IPS-20b (cell line): ENCODE measurements at regions not wholly inside any gene's neighbourhood (a gene's known extent, or its start where the extent isn't known, plus 50 kb on each side); places are given as distances from the start of the nearest gene placed in this dataset.
"Not testable (repeated sequence)": the region's sequence is repeated elsewhere in the genome, so short reads cannot be mapped to it uniquely, and the experiment has no call there.

ENCODE experiments used
- H3K27ac ChIP-seq: one replicate; pipeline ENCODE4 v1.5.1; 2013; ENCODE audit warnings: low read length
- H3K27me3 ChIP-seq: 2 replicates; pipeline ENCODE4 v1.6.1; 2013; ENCODE audit warnings: mild to moderate bottlenecking, low read length, inconsistent platforms; ENCODE audit not compliant: insufficient read depth
- H3K36me3 ChIP-seq: 2 replicates; pipeline ENCODE4 v1.6.1; 2013; ENCODE audit warnings: low read depth, mild to moderate bottlenecking, inconsistent platforms, low read length, moderate library complexity; ENCODE audit not compliant: insufficient read depth
- H3K4me1 ChIP-seq: 2 replicates; pipeline ENCODE4 v1.6.1; 2013; ENCODE audit warnings: mild to moderate bottlenecking, control low read depth, inconsistent platforms, low read length, moderate library complexity; ENCODE audit not compliant: insufficient read depth
- H3K4me3 ChIP-seq: 2 replicates; pipeline ENCODE4 v1.5.1; 2013; ENCODE audit warnings: mild to moderate bottlenecking, low read length, inconsistent platforms
- H3K9ac ChIP-seq: 2 replicates; pipeline ENCODE4 v1.6.1; 2013; ENCODE audit warnings: low read depth, mild to moderate bottlenecking, inconsistent platforms, low read length, moderate library complexity
- H3K9me3 ChIP-seq: 2 replicates; pipeline ENCODE4 v1.6.1; 2013; ENCODE audit warnings: mild to moderate bottlenecking, low read depth, low read length, inconsistent platforms; ENCODE audit not compliant: insufficient read depth

- Histone ChIP-seq H3K9ac (no peak overlapping the region), H3K9me3 (peaks cover 19% of the 10 kb centered on the region; the same call in 1 of the 2 replicates), H3K27ac (no peak overlapping the region), H3K4me1 (no peaks in the 10 kb centered on the region), H3K27me3 (no peaks in the 10 kb centered on the region), H3K4me3 (no peak overlapping the region), H3K36me3 (no peaks in the 10 kb centered on the region)
Measured at GRCh38 chr9:93893899-93894690, 61.1 kb downstream of the BARX1 start.

GRCh38 chr9:93893194-93893593 lies 62.0 kb downstream of the BARX1 start:
- H3K36me3 ChIP-seq = no peaks in the 10 kb centered on the region
- peaks cover 19% of the 10 kb centered on the region; the same call in 1 of the 2 replicates for H3K9me3 ChIP-seq
- H3K9ac ChIP-seq = no peak overlapping the region
- no peaks in the 10 kb centered on the region for H3K27me3 ChIP-seq
- no peak overlapping the region for H3K4me3 ChIP-seq
- H3K27ac ChIP-seq = no peak overlapping the region
- no peaks in the 10 kb centered on the region for H3K4me1 ChIP-seq

- H3K9me3 ChIP-seq = peaks cover 19% of the 10 kb centered on the region; the same call in 1 of the 2 replicates
- no peaks in the 10 kb centered on the region for H3K4me1 ChIP-seq
- no peaks in the 10 kb centered on the region for H3K36me3 ChIP-seq
- H3K4me3 ChIP-seq = no peak overlapping the region
- H3K27ac ChIP-seq = no peak overlapping the region
- no peak overlapping the region for H3K9ac ChIP-seq
- no peaks in the 10 kb centered on the region for H3K27me3 ChIP-seq
Measured at GRCh38 chr9:93892748-93893147, 62.4 kb downstream of the BARX1 start.

GRCh38 chr9:93891549-93892310 lies 63.4 kb downstream of the BARX1 start:
- Histone ChIP-seq H3K27me3 (no peaks in the 10 kb centered on the region), H3K27ac (no peak overlapping the region), H3K9me3 (peaks cover 19% of the 10 kb centered on the region; the same call in 1 of the 2 replicates), H3K9ac (no peak overlapping the region), H3K4me3 (no peak overlapping the region), H3K4me1 (no peaks in the 10 kb centered on the region), H3K36me3 (no peaks in the 10 kb centered on the region)

GRCh38 chr9:93891050-93891449 lies 64.1 kb downstream of the BARX1 start:
- no peak overlapping the region for H3K4me3 ChIP-seq
- H3K9me3 ChIP-seq = peaks cover 19% of the 10 kb centered on the region; the same call in 1 of the 2 replicates
- no peak overlapping the region for H3K27ac ChIP-seq
- no peaks in the 10 kb centered on the region for H3K36me3 ChIP-seq
- no peaks in the 10 kb centered on the region for H3K27me3 ChIP-seq
- no peaks in the 10 kb centered on the region for H3K4me1 ChIP-seq
- no peak overlapping the region for H3K9ac ChIP-seq

- Histone ChIP-seq H3K4me1 (no peaks in the 10 kb centered on the region), H3K27ac (no peak overlapping the region), H3K36me3 (no peaks in the 10 kb centered on the region), H3K9me3 (peaks cover 19% of the 10 kb centered on the region; the same call in 1 of the 2 replicates), H3K4me3 (no peak overlapping the region), H3K9ac (no peak overlapping the region), H3K27me3 (no peaks in the 10 kb centered on the region)
Measured at GRCh38 chr9:93890436-93890935, 64.7 kb downstream of the BARX1 start.

- H3K9me3 ChIP-seq = peaks cover 2% of the 10 kb centered on the region; the same call in 1 of the 2 replicates
- no peak overlapping the region for H3K4me3 ChIP-seq
- H3K27me3 ChIP-seq = no peaks in the 10 kb centered on the region
- no peaks in the 10 kb centered on the region for H3K4me1 ChIP-seq
- no peak overlapping the region for H3K9ac ChIP-seq
- H3K36me3 ChIP-seq = no peaks in the 10 kb centered on the region
- H3K27ac ChIP-seq = no peak overlapping the region
Measured at GRCh38 chr9:93886911-93887310, 68.2 kb downstream of the BARX1 start.

GRCh38 chr9:93884808-93885207 lies 70.3 kb downstream of the BARX1 start:
- H3K9ac ChIP-seq = no peak overlapping the region
- no peaks in the 10 kb centered on the region for H3K9me3 ChIP-seq
- H3K4me1 ChIP-seq = no peaks in the 10 kb centered on the region
- H3K36me3 ChIP-seq = no peaks in the 10 kb centered on the region
- H3K4me3 ChIP-seq = no peak overlapping the region
- no peak overlapping the region for H3K27ac ChIP-seq
- H3K27me3 ChIP-seq = no peaks in the 10 kb centered on the region

- H3K9me3 ChIP-seq = peaks cover 21% of the 10 kb centered on the region
- H3K27ac ChIP-seq, H3K9ac ChIP-seq, H3K4me3 ChIP-seq, H3K4me1 ChIP-seq, H3K36me3 ChIP-seq, H3K27me3 ChIP-seq: not testable (repeated sequence)
Measured at GRCh38 chr9:93879662-93880407, 75.3 kb downstream of the BARX1 start.

GRCh38 chr9:93875330-93875729 lies 79.8 kb downstream of the BARX1 start:
- Histone ChIP-seq H3K9me3 (peaks cover 37% of the 10 kb centered on the region), H3K27ac (no peak overlapping the region), H3K27me3 (no peaks in the 10 kb centered on the region), H3K4me3 (no peak overlapping the region), H3K9ac (no peak overlapping the region), H3K36me3 (no peaks in the 10 kb centered on the region), H3K4me1 (no peaks in the 10 kb centered on the region)

GRCh38 chr9:93874242-93874641 lies 80.9 kb downstream of the BARX1 start:
- peaks cover 37% of the 10 kb centered on the region for H3K9me3 ChIP-seq
- H3K27ac ChIP-seq = no peak overlapping the region
- no peak overlapping the region for H3K4me3 ChIP-seq
- H3K36me3 ChIP-seq = no peaks in the 10 kb centered on the region
- no peak overlapping the region for H3K9ac ChIP-seq
- no peaks in the 10 kb centered on the region for H3K27me3 ChIP-seq
- H3K4me1 ChIP-seq = peaks cover 7% of the 10 kb centered on the region; the same call in 1 of the 2 replicates
